ENCODE measurements at regions not wholly inside any gene's neighbourhood (a gene's known extent, or its start where the extent isn't known, plus 50 kb on each side); places are given as distances from the start of the nearest gene placed in this dataset.

GRCh38 chr10:36089790-36090440, 447.8 kb upstream of the FZD8 start:
- Histone ChIP-seq H3K4me3 (ENCODE audit: insufficient read depth, low read depth, low read length, poor library complexity, severe bottlenecking) (no peak overlapping the region), H3K27me3 (replicated peaks; ENCODE audit: control insufficient read depth, insufficient read depth, low read length, poor library complexity, severe bottlenecking) (no peaks in the 10 kb centered on the region), H3K27ac (ENCODE audit: insufficient read depth, low read length, poor library complexity, severe bottlenecking) (no peak overlapping the region), H3K36me3 (ENCODE audit: control insufficient read depth, insufficient read depth, low read length) (no peaks in the 10 kb centered on the region), H3K9me3 (ENCODE audit: control insufficient read depth, low read length) (no peaks in the 10 kb centered on the region), H3K4me1 (ENCODE audit: control insufficient read depth, insufficient read depth, low read length, poor library complexity, severe bottlenecking) (no peaks in the 10 kb centered on the region)
- no peak for DNase-seq

- H3K36me3 ChIP-seq (ENCODE audit: control insufficient read depth, insufficient read depth, low read length), result no peaks in the 10 kb centered on the region
- no peaks in the 10 kb centered on the region for H3K4me1 ChIP-seq (ENCODE audit: control insufficient read depth, insufficient read depth, low read length, poor library complexity, severe bottlenecking)
- H3K4me3 ChIP-seq (ENCODE audit: insufficient read depth, low read depth, low read length, poor library complexity, severe bottlenecking), result no peak overlapping the region
- H3K9me3 ChIP-seq (ENCODE audit: control insufficient read depth, low read length), result no peaks in the 10 kb centered on the region
- DNase-seq, result no peak
- no peaks in the 10 kb centered on the region for H3K27me3 ChIP-seq (replicated peaks; ENCODE audit: control insufficient read depth, insufficient read depth, low read length, poor library complexity, severe bottlenecking)
- H3K27ac ChIP-seq (ENCODE audit: insufficient read depth, low read length, poor library complexity, severe bottlenecking), result no peak overlapping the region
These were observed 445.2 kb upstream of the FZD8 start for GRCh38 chr10:36087006-36088005.

GRCh38 chr10:36075196-36075595, 433.1 kb upstream of the FZD8 start:
- no peaks in the 10 kb centered on the region for H3K36me3 ChIP-seq (ENCODE audit: control insufficient read depth, insufficient read depth, low read length)
- no peak overlapping the region for H3K4me3 ChIP-seq (ENCODE audit: insufficient read depth, low read depth, low read length, poor library complexity, severe bottlenecking)
- no peaks in the 10 kb centered on the region for H3K4me1 ChIP-seq (ENCODE audit: control insufficient read depth, insufficient read depth, low read length, poor library complexity, severe bottlenecking)
- H3K27me3 ChIP-seq (replicated peaks; ENCODE audit: control insufficient read depth, insufficient read depth, low read length, poor library complexity, severe bottlenecking), result no peaks in the 10 kb centered on the region
- H3K27ac ChIP-seq (ENCODE audit: insufficient read depth, low read length, poor library complexity, severe bottlenecking), result no peak overlapping the region
- no peak for DNase-seq
- H3K9me3 ChIP-seq (ENCODE audit: control insufficient read depth, low read length), result no peaks in the 10 kb centered on the region

- Histone ChIP-seq H3K36me3 (ENCODE audit: control insufficient read depth, insufficient read depth, low read length) (no peaks in the 10 kb centered on the region), H3K4me3 (ENCODE audit: insufficient read depth, low read depth, low read length, poor library complexity, severe bottlenecking) (no peak overlapping the region), H3K27me3 (replicated peaks; ENCODE audit: control insufficient read depth, insufficient read depth, low read length, poor library complexity, severe bottlenecking) (no peaks in the 10 kb centered on the region), H3K4me1 (ENCODE audit: control insufficient read depth, insufficient read depth, low read length, poor library complexity, severe bottlenecking) (no peaks in the 10 kb centered on the region), H3K9me3 (ENCODE audit: control insufficient read depth, low read length) (no peaks in the 10 kb centered on the region), H3K27ac (ENCODE audit: insufficient read depth, low read length, poor library complexity, severe bottlenecking) (no peak overlapping the region)
- DNase-seq, result no peak
These were observed 431.8 kb upstream of the FZD8 start for GRCh38 chr10:36073796-36074345.

GRCh38 chr10:36068542-36068941, 426.4 kb upstream of the FZD8 start:
- no peaks in the 10 kb centered on the region for H3K36me3 ChIP-seq (ENCODE audit: control insufficient read depth, insufficient read depth, low read length)
- no peaks in the 10 kb centered on the region for H3K27me3 ChIP-seq (replicated peaks; ENCODE audit: control insufficient read depth, insufficient read depth, low read length, poor library complexity, severe bottlenecking)
- H3K4me1 ChIP-seq (ENCODE audit: control insufficient read depth, insufficient read depth, low read length, poor library complexity, severe bottlenecking), result no peaks in the 10 kb centered on the region
- DNase-seq, result no peak
- no peaks in the 10 kb centered on the region for H3K9me3 ChIP-seq (ENCODE audit: control insufficient read depth, low read length)
- H3K4me3 ChIP-seq (ENCODE audit: insufficient read depth, low read depth, low read length, poor library complexity, severe bottlenecking), result no peak overlapping the region
- no peak overlapping the region for H3K27ac ChIP-seq (ENCODE audit: insufficient read depth, low read length, poor library complexity, severe bottlenecking)

GRCh38 chr10:36067748-36068147, 425.7 kb upstream of the FZD8 start:
- H3K4me3 ChIP-seq (ENCODE audit: insufficient read depth, low read depth, low read length, poor library complexity, severe bottlenecking), result no peak overlapping the region
- H3K9me3 ChIP-seq (ENCODE audit: control insufficient read depth, low read length), result no peaks in the 10 kb centered on the region
- H3K36me3 ChIP-seq (ENCODE audit: control insufficient read depth, insufficient read depth, low read length), result no peaks in the 10 kb centered on the region
- no peaks in the 10 kb centered on the region for H3K27me3 ChIP-seq (replicated peaks; ENCODE audit: control insufficient read depth, insufficient read depth, low read length, poor library complexity, severe bottlenecking)
- no peak overlapping the region for H3K27ac ChIP-seq (ENCODE audit: insufficient read depth, low read length, poor library complexity, severe bottlenecking)
- DNase-seq, result no peak
- no peaks in the 10 kb centered on the region for H3K4me1 ChIP-seq (ENCODE audit: control insufficient read depth, insufficient read depth, low read length, poor library complexity, severe bottlenecking)

- no peak overlapping the region for H3K4me3 ChIP-seq (ENCODE audit: insufficient read depth, low read depth, low read length, poor library complexity, severe bottlenecking)
- H3K27ac ChIP-seq (ENCODE audit: insufficient read depth, low read length, poor library complexity, severe bottlenecking), result no peak overlapping the region
- no peaks in the 10 kb centered on the region for H3K36me3 ChIP-seq (ENCODE audit: control insufficient read depth, insufficient read depth, low read length)
- DNase-seq, result no peak
- H3K4me1 ChIP-seq (ENCODE audit: control insufficient read depth, insufficient read depth, low read length, poor library complexity, severe bottlenecking), result no peaks in the 10 kb centered on the region
- no peaks in the 10 kb centered on the region for H3K27me3 ChIP-seq (replicated peaks; ENCODE audit: control insufficient read depth, insufficient read depth, low read length, poor library complexity, severe bottlenecking)
- no peaks in the 10 kb centered on the region for H3K9me3 ChIP-seq (ENCODE audit: control insufficient read depth, low read length)
These were observed 424.8 kb upstream of the FZD8 start for GRCh38 chr10:36066850-36067249.

- Histone ChIP-seq H3K4me3 (ENCODE audit: insufficient read depth, low read depth, low read length, poor library complexity, severe bottlenecking) (no peak overlapping the region), H3K27me3 (replicated peaks; ENCODE audit: control insufficient read depth, insufficient read depth, low read length, poor library complexity, severe bottlenecking) (no peaks in the 10 kb centered on the region), H3K9me3 (ENCODE audit: control insufficient read depth, low read length) (no peaks in the 10 kb centered on the region), H3K36me3 (ENCODE audit: control insufficient read depth, insufficient read depth, low read length) (no peaks in the 10 kb centered on the region), H3K4me1 (ENCODE audit: control insufficient read depth, insufficient read depth, low read length, poor library complexity, severe bottlenecking) (no peaks in the 10 kb centered on the region), H3K27ac (ENCODE audit: insufficient read depth, low read length, poor library complexity, severe bottlenecking) (no peak overlapping the region)
- DNase-seq, result no peak
These were observed 424.0 kb upstream of the FZD8 start for GRCh38 chr10:36066102-36066501.

GRCh38 chr10:36063396-36063795, 421.3 kb upstream of the FZD8 start:
- no peaks in the 10 kb centered on the region for H3K4me1 ChIP-seq (ENCODE audit: control insufficient read depth, insufficient read depth, low read length, poor library complexity, severe bottlenecking)
- no peaks in the 10 kb centered on the region for H3K27me3 ChIP-seq (replicated peaks; ENCODE audit: control insufficient read depth, insufficient read depth, low read length, poor library complexity, severe bottlenecking)
- no peak overlapping the region for H3K27ac ChIP-seq (ENCODE audit: insufficient read depth, low read length, poor library complexity, severe bottlenecking)
- no peak for DNase-seq
- H3K9me3 ChIP-seq (ENCODE audit: control insufficient read depth, low read length), result no peaks in the 10 kb centered on the region
- H3K36me3 ChIP-seq (ENCODE audit: control insufficient read depth, insufficient read depth, low read length), result no peaks in the 10 kb centered on the region
- no peak overlapping the region for H3K4me3 ChIP-seq (ENCODE audit: insufficient read depth, low read depth, low read length, poor library complexity, severe bottlenecking)

GRCh38 chr10:36057731-36058130, 415.6 kb upstream of the FZD8 start:
- Histone ChIP-seq H3K27ac (ENCODE audit: insufficient read depth, low read length, poor library complexity, severe bottlenecking) (no peak overlapping the region), H3K4me3 (ENCODE audit: insufficient read depth, low read depth, low read length, poor library complexity, severe bottlenecking) (no peak overlapping the region), H3K27me3 (replicated peaks; ENCODE audit: control insufficient read depth, insufficient read depth, low read length, poor library complexity, severe bottlenecking) (no peaks in the 10 kb centered on the region), H3K36me3 (ENCODE audit: control insufficient read depth, insufficient read depth, low read length) (no peaks in the 10 kb centered on the region), H3K9me3 (ENCODE audit: control insufficient read depth, low read length) (no peaks in the 10 kb centered on the region), H3K4me1 (ENCODE audit: control insufficient read depth, insufficient read depth, low read length, poor library complexity, severe bottlenecking) (no peaks in the 10 kb centered on the region)
- no peak for DNase-seq

All from effector memory CD4-positive, alpha-beta T cell (primary cell).